Karpas-422 (cell line): ENCODE measurements at regions not wholly inside any gene's neighbourhood (a gene's known extent, or its start where the extent isn't known, plus 50 kb on each side); places are given as distances from the start of the nearest gene placed in this dataset.
A peak's percentile ranks its signal among the peaks of the same experiment; 100 is the strongest.

Experiments used
- DNase-seq: peaks from one replicate; pipeline ENCODE4 v3.0.0-alpha.2; 2015
- H2AFZ ChIP-seq: fragments of 200-600 bp; sonication (generic); 2 replicates; pipeline ENCODE4 v1.6.1; 2014; ENCODE audit warnings: antibody characterized with exemption, low read length, mixed read lengths
- H3K27ac ChIP-seq: fragments of 200-600 bp; sonication (generic); 2 replicates; pipeline ENCODE4 v1.5.1; 2014; ENCODE audit warnings: mild to moderate bottlenecking, low read length, moderate library complexity
- H3K27me3 ChIP-seq: fragments of 200-600 bp; sonication (generic); 2 replicates; pipeline ENCODE4 v1.6.1; 2014; ENCODE audit warnings: low read length, mixed read lengths
- H3K36me3 ChIP-seq: fragments of 200-600 bp; sonication (generic); 2 replicates; pipeline ENCODE4 v1.6.1; 2014; ENCODE audit warnings: low read length, mixed read lengths; ENCODE audit not compliant: insufficient read depth
- H3K4me1 ChIP-seq: fragments of 200-600 bp; sonication (generic); 2 replicates; pipeline ENCODE4 v1.6.1; 2014; ENCODE audit warnings: mild to moderate bottlenecking, low read length, mixed read lengths
- H3K4me2 ChIP-seq: fragments of 200-600 bp; sonication (generic); 2 replicates; pipeline ENCODE4 v1.6.1; 2014; ENCODE audit warnings: low read length, low read depth, mild to moderate bottlenecking; ENCODE audit not compliant: poor library complexity, severe bottlenecking
- H3K4me3 ChIP-seq: fragments of 200-600 bp; sonication (generic); 2 replicates; pipeline ENCODE4 v1.5.1; 2014; ENCODE audit warnings: mild to moderate bottlenecking, antibody characterized with exemption, low read length, mixed read lengths
- H3K79me2 ChIP-seq: fragments of 200-600 bp; sonication (generic); 2 replicates; pipeline ENCODE4 v1.6.1; 2014; ENCODE audit warnings: mild to moderate bottlenecking, low read length, mixed read lengths
- H3K9ac ChIP-seq: fragments of 200-600 bp; sonication (generic); 2 replicates; pipeline ENCODE4 v1.6.0; 2014; ENCODE audit warnings: low read length
- H3K9me2 ChIP-seq: fragments of 200-600 bp; sonication (generic), shearing (Covaris generic); replicated peaks from 2 replicates; pipeline ENCODE4 v1.6.0; 2014; ENCODE audit warnings: mild to moderate bottlenecking, low read length, moderate library complexity; ENCODE audit not compliant: insufficient read depth
- H3K9me3 ChIP-seq: fragments of 300-700, 200-600 bp; sonication (generic); 2 replicates; pipeline ENCODE4 v1.6.1; 2014; ENCODE audit warnings: low read length, mixed read lengths
- H4K20me1 ChIP-seq: fragments of 200-600 bp; sonication (generic); 2 replicates; pipeline ENCODE4 v1.6.1; 2014; ENCODE audit warnings: mild to moderate bottlenecking, antibody characterized with exemption, low read length, low read depth; ENCODE audit not compliant: insufficient read depth

DNA sequence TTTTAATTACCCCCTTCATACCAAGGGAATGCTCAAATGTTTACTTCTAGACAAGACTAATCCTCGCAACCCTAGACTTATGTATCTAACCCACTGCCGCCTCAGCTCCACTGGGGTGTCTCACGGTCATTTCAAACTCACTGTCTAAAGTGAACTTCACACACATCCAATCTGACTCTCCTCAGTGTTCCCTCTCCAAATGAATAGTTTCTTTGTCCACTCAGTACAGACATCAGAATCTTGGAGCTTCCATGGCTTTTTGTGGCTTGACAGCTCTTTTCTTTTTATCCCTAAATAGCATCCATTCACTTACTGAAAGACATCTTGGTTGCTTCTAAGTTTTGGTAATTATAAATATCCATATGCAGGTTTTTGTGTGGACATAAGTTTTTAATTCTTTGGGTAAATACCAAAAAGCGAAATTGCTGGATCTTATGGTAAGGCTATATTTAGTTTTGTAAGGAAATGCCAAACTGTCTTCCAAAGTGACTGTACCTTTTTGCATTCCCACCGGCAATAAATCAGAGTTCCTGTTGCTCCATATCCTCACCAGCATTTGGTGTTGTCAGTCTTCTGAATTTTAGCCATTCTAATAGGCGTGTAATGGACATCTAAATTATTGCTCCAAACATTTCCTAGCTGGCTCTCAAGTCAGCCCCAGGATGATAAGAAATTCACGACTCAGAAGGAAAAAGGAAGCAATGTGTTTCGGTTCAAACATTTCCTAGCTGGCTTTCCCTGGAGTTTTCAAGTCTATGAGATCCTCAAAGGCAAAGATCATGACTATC lies 73.1 kb downstream of the DNAAF9 start:
- Histone ChIP-seq H3K4me1 (no peaks in the 10 kb centered on the region), H3K4me2 (no peak overlapping the region), H3K79me2 (no peaks in the 10 kb centered on the region), H3K9me3 (no peaks in the 10 kb centered on the region), H3K27me3 (no peaks in the 10 kb centered on the region), H3K9ac (no peak overlapping the region), H3K36me3 (no peaks in the 10 kb centered on the region), H2AFZ (no peak overlapping the region), H4K20me1 (no peaks in the 10 kb centered on the region), H3K27ac (no peak overlapping the region), H3K4me3 (no peak overlapping the region), H3K9me2 (no peaks in the 10 kb centered on the region)
- DNase-seq, result no peak

DNA sequence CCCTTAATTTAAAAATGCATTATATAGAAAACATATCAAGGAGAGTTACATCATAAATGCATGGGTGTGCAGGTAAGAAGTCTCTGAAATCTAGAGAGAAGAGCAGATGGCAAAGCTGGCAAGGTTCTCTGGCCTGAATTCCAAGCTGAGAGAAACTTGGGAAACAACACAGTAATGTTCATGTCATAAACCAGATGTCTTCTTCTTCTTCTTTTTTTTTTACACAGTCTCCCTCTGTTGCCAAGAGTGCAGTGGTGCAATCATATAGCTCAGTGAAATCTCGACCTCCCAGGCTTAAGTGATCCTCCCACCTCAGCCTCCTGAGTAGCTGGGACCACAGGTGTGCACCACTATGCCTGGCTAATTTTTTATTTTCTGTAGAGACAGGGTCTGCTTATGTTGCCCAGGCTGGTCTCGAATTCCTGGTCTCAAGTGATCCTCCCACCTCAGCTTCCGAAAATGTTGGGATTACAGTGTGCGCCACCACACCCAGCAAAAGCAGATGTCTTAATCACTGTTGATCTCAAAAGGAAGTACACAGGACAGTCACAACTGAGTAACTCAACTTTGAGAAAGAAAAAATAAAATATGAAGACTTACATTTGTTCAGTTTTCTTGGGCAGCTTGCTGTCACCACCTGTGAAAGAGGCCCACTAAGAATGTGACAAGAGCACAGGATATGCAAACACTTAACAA lies 77.3 kb downstream of the DNAAF9 start:
- H3K9ac ChIP-seq, result no peak overlapping the region
- H3K79me2 ChIP-seq, result no peaks in the 10 kb centered on the region
- no peaks in the 10 kb centered on the region for H3K9me2 ChIP-seq
- H3K4me1 ChIP-seq, result no peaks in the 10 kb centered on the region
- H3K27me3 ChIP-seq, result no peaks in the 10 kb centered on the region
- H3K4me2 ChIP-seq, result no peak overlapping the region
- no peaks in the 10 kb centered on the region for H3K9me3 ChIP-seq
- no peak overlapping the region for H3K4me3 ChIP-seq
- no peak overlapping the region for H2AFZ ChIP-seq
- no peak for DNase-seq
- no peaks in the 10 kb centered on the region for H3K36me3 ChIP-seq
- no peak overlapping the region for H3K27ac ChIP-seq
- no peaks in the 10 kb centered on the region for H4K20me1 ChIP-seq

DNA sequence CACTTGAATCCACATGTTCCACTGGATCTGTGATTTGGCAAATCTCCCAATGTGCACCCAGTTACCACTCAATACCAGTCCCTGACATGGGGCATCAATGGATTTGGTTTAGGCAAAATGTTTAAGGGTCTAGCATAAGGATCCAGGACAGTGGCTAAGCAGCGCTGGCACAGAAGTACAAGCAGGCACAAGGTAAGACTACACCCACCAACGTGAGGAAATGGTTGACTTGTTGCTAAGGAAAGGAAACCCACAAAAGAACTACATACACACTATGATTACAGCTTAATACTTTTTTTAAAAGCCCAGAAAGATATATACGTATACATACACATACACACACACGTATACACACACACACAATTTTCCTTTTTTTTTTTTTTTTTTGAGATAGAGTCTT lies 79.0 kb downstream of the DNAAF9 start:
- H3K27me3 ChIP-seq, result no peaks in the 10 kb centered on the region
- DNase-seq, result no peak
- H3K9ac ChIP-seq, result no peak overlapping the region

GRCh38 chr20:3326779-3327521 lies 80.5 kb downstream of the DNAAF9 start:
- no peaks in the 10 kb centered on the region for H4K20me1 ChIP-seq
- no peaks in the 10 kb centered on the region for H3K4me1 ChIP-seq
- no peak overlapping the region for H3K27ac ChIP-seq
- H3K27me3 ChIP-seq, result no peaks in the 10 kb centered on the region
- no peak overlapping the region for H2AFZ ChIP-seq
- no peaks in the 10 kb centered on the region for H3K9me3 ChIP-seq
- no peak overlapping the region for H3K4me3 ChIP-seq
- no peaks in the 10 kb centered on the region for H3K36me3 ChIP-seq
- H3K9ac ChIP-seq, result no peak overlapping the region
- H3K79me2 ChIP-seq, result no peaks in the 10 kb centered on the region
- no peaks in the 10 kb centered on the region for H3K9me2 ChIP-seq
- no peak for DNase-seq
- no peak overlapping the region for H3K4me2 ChIP-seq

More for the DNA sequence above, 79.0 kb downstream of the DNAAF9 start:
- H3K36me3 ChIP-seq, result no peaks in the 10 kb centered on the region
- no peak overlapping the region for H3K4me3 ChIP-seq
- no peak overlapping the region for H2AFZ ChIP-seq
- no peak overlapping the region for H3K4me2 ChIP-seq
- H3K27ac ChIP-seq, result no peak overlapping the region
- no peaks in the 10 kb centered on the region for H3K9me3 ChIP-seq
- H3K9me2 ChIP-seq, result no peaks in the 10 kb centered on the region
- no peaks in the 10 kb centered on the region for H3K79me2 ChIP-seq
- H4K20me1 ChIP-seq, result no peaks in the 10 kb centered on the region
- no peaks in the 10 kb centered on the region for H3K4me1 ChIP-seq

GRCh38 chr20:3325864-3326263 lies 81.6 kb downstream of the DNAAF9 start:
- no peak overlapping the region for H3K4me2 ChIP-seq
- H3K27ac ChIP-seq, result no peak overlapping the region
- no peaks in the 10 kb centered on the region for H4K20me1 ChIP-seq
- no peaks in the 10 kb centered on the region for H3K27me3 ChIP-seq
- no peaks in the 10 kb centered on the region for H3K9me2 ChIP-seq
- no peaks in the 10 kb centered on the region for H3K79me2 ChIP-seq
- no peaks in the 10 kb centered on the region for H3K36me3 ChIP-seq
- H3K9me3 ChIP-seq, result no peaks in the 10 kb centered on the region
- DNase-seq, result no peak
- H3K4me3 ChIP-seq, result no peak overlapping the region
- no peak overlapping the region for H2AFZ ChIP-seq
- H3K9ac ChIP-seq, result no peak overlapping the region
- no peaks in the 10 kb centered on the region for H3K4me1 ChIP-seq

DNA sequence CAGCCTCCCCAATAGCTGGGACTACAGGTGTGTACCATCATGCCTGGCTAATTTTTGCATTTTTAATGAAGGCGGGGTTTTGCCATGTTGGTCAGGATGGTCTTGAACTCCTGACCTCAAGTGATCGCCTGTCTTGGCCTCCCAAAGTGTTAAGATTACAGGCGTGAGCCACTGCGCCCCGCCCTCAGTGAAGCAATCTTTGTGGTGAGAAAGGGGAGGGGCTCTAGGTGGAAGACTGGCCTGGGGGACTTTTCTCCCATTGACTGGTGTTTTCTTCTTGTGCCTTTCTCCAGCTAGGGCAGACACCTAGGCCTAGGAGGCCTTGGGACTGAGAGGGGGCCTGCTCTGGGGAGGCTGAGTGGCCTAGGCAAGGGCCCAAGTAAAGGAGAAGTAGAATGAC lies 84.1 kb downstream of the DNAAF9 start:
- no peak for DNase-seq
- Histone ChIP-seq H3K9me3 (no peaks in the 10 kb centered on the region), H4K20me1 (no peaks in the 10 kb centered on the region), H3K27ac (no peak overlapping the region), H3K4me3 (no peak overlapping the region), H3K4me2 (no peak overlapping the region), H3K4me1 (no peaks in the 10 kb centered on the region), H3K27me3 (no peaks in the 10 kb centered on the region), H3K9me2 (no peaks in the 10 kb centered on the region), H3K79me2 (no peaks in the 10 kb centered on the region), H2AFZ (no peak overlapping the region), H3K36me3 (no peaks in the 10 kb centered on the region), H3K9ac (no peak overlapping the region)

DNA sequence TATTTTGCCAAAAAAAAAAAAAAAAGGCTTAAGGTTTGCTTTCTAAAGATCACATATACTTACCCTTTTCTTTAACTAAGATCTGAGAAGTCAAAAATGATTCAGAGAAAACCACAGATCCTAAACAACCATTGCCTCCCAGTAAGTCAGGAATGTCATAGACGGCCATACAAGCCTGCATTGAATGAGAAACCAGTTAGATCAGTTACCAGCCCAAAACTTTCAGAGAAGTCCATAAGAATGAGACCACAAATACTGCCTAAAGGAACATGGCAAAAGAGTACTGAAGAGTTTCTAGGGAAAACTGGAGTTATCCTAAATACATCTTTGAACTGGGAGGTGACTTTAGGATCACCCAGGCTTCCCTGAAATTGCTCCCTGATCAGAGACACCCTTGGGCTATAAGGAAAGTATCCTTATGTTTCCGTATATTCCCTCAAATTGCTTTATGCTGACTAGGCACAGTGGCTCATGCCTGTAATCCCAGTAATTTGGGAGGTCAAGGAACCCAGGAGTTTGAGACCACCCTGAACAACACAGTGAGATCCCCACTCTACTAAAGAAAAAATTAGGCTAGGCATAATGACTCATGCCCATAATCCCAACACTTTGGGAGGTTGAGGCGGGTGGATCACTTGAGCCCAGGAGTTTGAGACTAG lies 79.4 kb upstream of the SLC4A11 start:
- H2AFZ ChIP-seq, result no peak overlapping the region
- no peak overlapping the region for H3K9ac ChIP-seq

GRCh38 chr20:3316136-3316535 lies 77.1 kb upstream of the SLC4A11 start:
- no peak overlapping the region for H3K27ac ChIP-seq
- H3K4me2 ChIP-seq, result no peak overlapping the region
- DNase-seq, result peak; percentile 20
- H3K27me3 ChIP-seq, result no peaks in the 10 kb centered on the region
- no peaks in the 10 kb centered on the region for H3K9me2 ChIP-seq
- H4K20me1 ChIP-seq, result no peaks in the 10 kb centered on the region
- H2AFZ ChIP-seq, result no peak overlapping the region
- H3K4me3 ChIP-seq, result no peak overlapping the region
- H3K4me1 ChIP-seq, result no peaks in the 10 kb centered on the region
- H3K9ac ChIP-seq, result no peak overlapping the region
- H3K9me3 ChIP-seq, result no peaks in the 10 kb centered on the region
- H3K79me2 ChIP-seq, result no peaks in the 10 kb centered on the region
- H3K36me3 ChIP-seq, result no peaks in the 10 kb centered on the region

More for the DNA sequence above, 79.4 kb upstream of the SLC4A11 start:
- no peaks in the 10 kb centered on the region for H3K9me2 ChIP-seq
- H3K27me3 ChIP-seq, result no peaks in the 10 kb centered on the region
- DNase-seq, result no peak
- H4K20me1 ChIP-seq, result no peaks in the 10 kb centered on the region
- H3K4me3 ChIP-seq, result no peak overlapping the region
- no peaks in the 10 kb centered on the region for H3K36me3 ChIP-seq
- H3K4me2 ChIP-seq, result no peak overlapping the region
- no peaks in the 10 kb centered on the region for H3K79me2 ChIP-seq
- H3K4me1 ChIP-seq, result no peaks in the 10 kb centered on the region
- H3K9me3 ChIP-seq, result no peaks in the 10 kb centered on the region
- no peak overlapping the region for H3K27ac ChIP-seq
